KMS-11 (cell line): ENCODE measurements at regions not wholly inside any gene's neighbourhood (a gene's known extent, or its start where the extent isn't known, plus 50 kb on each side); places are given as distances from the start of the nearest gene placed in this dataset.

Experiments used
- H2AFZ ChIP-seq: fragments of 200-600 bp; sonication (generic); 2 replicates; pipeline ENCODE4 v1.6.1; 2016; ENCODE audit warnings: antibody characterized with exemption, mixed run types, low read depth
- H3K27ac ChIP-seq: fragments of 200-600 bp; sonication (generic); 2 replicates; pipeline ENCODE4 v1.6.1; 2016; ENCODE audit warnings: mild to moderate bottlenecking, mixed run types
- H3K27me3 ChIP-seq: fragments of 200-600 bp; sonication (generic); 2 replicates; pipeline ENCODE4 v1.6.1; 2017; ENCODE audit warnings: mild to moderate bottlenecking, low read depth, mixed run types, moderate library complexity; ENCODE audit not compliant: insufficient read depth
- H3K36me3 ChIP-seq: fragments of 200-600 bp; sonication (generic); 2 replicates; pipeline ENCODE4 v1.6.1; 2017; ENCODE audit warnings: mild to moderate bottlenecking, mixed run types; ENCODE audit not compliant: insufficient read depth
- H3K4me1 ChIP-seq: fragments of 200-600 bp; sonication (generic); 2 replicates; pipeline ENCODE4 v1.6.1; 2016; ENCODE audit warnings: mild to moderate bottlenecking, low read depth, mixed run types; ENCODE audit not compliant: poor library complexity, severe bottlenecking
- H3K4me2 ChIP-seq: fragments of 200-600 bp; sonication (generic); 2 replicates; pipeline ENCODE4 v1.7.0; 2016; ENCODE audit warnings: mild to moderate bottlenecking, mixed run types
- H3K4me3 ChIP-seq: fragments of 200-600 bp; sonication (generic); IDR thresholded peaks from 2 replicates; pipeline ENCODE4 v1.6.1; 2017; ENCODE audit warnings: low read depth, low read length, mixed read lengths; ENCODE audit not compliant: insufficient read depth
- H3K79me2 ChIP-seq: fragments of 200-600 bp; sonication (generic); 2 replicates; pipeline ENCODE4 v1.6.1; 2016; ENCODE audit warnings: low read depth, mixed run types; ENCODE audit not compliant: insufficient read depth
- H3K9ac ChIP-seq: fragments of 200-600 bp; sonication (generic); 2 replicates; pipeline ENCODE4 v1.6.1; 2016; ENCODE audit warnings: mild to moderate bottlenecking, mixed run types
- H4K20me1 ChIP-seq: fragments of 200-600 bp; sonication (generic); 2 replicates; pipeline ENCODE4 v1.6.1; 2016; ENCODE audit warnings: mild to moderate bottlenecking, mixed run types; ENCODE audit not compliant: insufficient read depth
- CTCF ChIP-seq: fragments of 200-600 bp; sonication (generic); conservative IDR thresholded peaks from 2 replicates; pipeline ENCODE4 v1.6.1; 2017; ENCODE audit warnings: low read depth, mild to moderate bottlenecking, antibody characterized with exemption, low read length, moderate library complexity, mixed read lengths

GRCh38 chr7:115505136-115505535 is 525.4 kb downstream of the TFEC start:
- Histone ChIP-seq H4K20me1 (no peaks in the 10 kb centered on the region), H3K79me2 (no peaks in the 10 kb centered on the region), H2AFZ (no peak overlapping the region), H3K9ac (no peak overlapping the region), H3K27me3 (no peaks in the 10 kb centered on the region), H3K27ac (no peak overlapping the region), H3K4me1 (no peaks in the 10 kb centered on the region), H3K4me2 (no peak overlapping the region), H3K36me3 (no peaks in the 10 kb centered on the region), H3K4me3 (no peak overlapping the region)
- no peak for TF ChIP-seq CTCF

DNA sequence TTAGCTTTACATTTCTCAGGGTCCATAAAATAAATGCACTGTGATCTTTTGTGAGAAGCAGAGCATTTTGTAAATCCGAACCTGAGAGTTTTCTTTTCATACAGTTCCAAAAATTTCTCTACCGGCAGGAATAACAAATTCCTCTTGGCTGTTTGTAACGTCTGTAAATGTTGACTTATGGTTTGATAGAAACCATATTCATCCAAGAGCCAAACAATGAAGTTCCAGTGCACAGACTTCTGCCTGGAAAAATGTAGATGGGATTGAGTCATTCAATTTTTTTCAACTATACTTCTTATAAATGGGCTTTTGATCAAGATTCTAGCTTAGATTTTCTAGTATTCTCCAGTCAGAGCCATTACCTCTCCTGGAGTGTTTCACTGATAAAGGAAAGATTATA is 530.6 kb downstream of the TFEC start:
- Histone ChIP-seq H3K4me2 (no peak overlapping the region), H3K9ac (no peak overlapping the region), H4K20me1 (no peaks in the 10 kb centered on the region), H3K4me1 (no peaks in the 10 kb centered on the region), H3K79me2 (no peaks in the 10 kb centered on the region), H3K27ac (no peak overlapping the region), H3K36me3 (no peaks in the 10 kb centered on the region), H3K4me3 (no peak overlapping the region), H3K27me3 (no peaks in the 10 kb centered on the region), H2AFZ (no peak overlapping the region)
- TF ChIP-seq CTCF = no peak

GRCh38 chr7:115496006-115496405 is 534.6 kb downstream of the TFEC start:
- Histone ChIP-seq H3K27ac (no peak overlapping the region), H4K20me1 (no peaks in the 10 kb centered on the region), H2AFZ (no peak overlapping the region), H3K79me2 (no peaks in the 10 kb centered on the region), H3K4me3 (no peak overlapping the region), H3K4me2 (no peak overlapping the region), H3K4me1 (no peaks in the 10 kb centered on the region), H3K36me3 (no peaks in the 10 kb centered on the region), H3K9ac (no peak overlapping the region), H3K27me3 (no peaks in the 10 kb centered on the region)
- no peak for TF ChIP-seq CTCF

GRCh38 chr7:115494529-115495147 is 535.9 kb downstream of the TFEC start:
- Histone ChIP-seq H2AFZ (no peak overlapping the region), H3K27ac (no peak overlapping the region), H3K36me3 (no peaks in the 10 kb centered on the region), H3K9ac (no peak overlapping the region), H3K4me2 (no peak overlapping the region), H3K27me3 (no peaks in the 10 kb centered on the region), H4K20me1 (no peaks in the 10 kb centered on the region), H3K79me2 (no peaks in the 10 kb centered on the region), H3K4me1 (no peaks in the 10 kb centered on the region), H3K4me3 (no peak overlapping the region)
- no peak for TF ChIP-seq CTCF
